ENCODE measurements at regions not wholly inside any gene's neighbourhood (a gene's known extent, or its start where the extent isn't known, plus 50 kb on each side); places are given as distances from the start of the nearest gene placed in this dataset.

GRCh38 chr9:108419379-108419778, 436.4 kb downstream of the ACTL7B start:
- FAIRE-seq (no peak), DNase-seq (ENCODE audit: low read depth, low spot score) (no peak)
- H3K79me2 ChIP-seq (ENCODE audit: control insufficient read depth, insufficient read depth, low read length), result no peaks in the 10 kb centered on the region
- H3K4me2 ChIP-seq (ENCODE audit: insufficient read depth, low read length), result no peak overlapping the region
- H3K4me3 ChIP-seq (replicated peaks in 1 of 3; ENCODE audit: insufficient read depth in 1 of 3, low read depth in 1 of 3, low read length in 3 of 3), result no peak overlapping the region
- no peak overlapping the region for H2AFZ ChIP-seq (ENCODE audit: low read depth, low read length)
- intact Hi-C loops (cut with micrococcal nuclease), result no loop called here
- H3K27ac ChIP-seq (ENCODE audit: insufficient read depth, low read depth, low read length), result no peak overlapping the region
- H3K9me3 ChIP-seq (replicated peaks; ENCODE audit: control insufficient read depth, insufficient read depth, low read length), result no peaks in the 10 kb centered on the region
- CTCF ChIA-PET, result no interaction called here
- H3K4me1 ChIP-seq (ENCODE audit: control insufficient read depth, extremely low read depth, insufficient read depth, low read length), result no peaks in the 10 kb centered on the region
- no TSS peak for BruUV-seq (replicated peaks)
- dilution Hi-C loops (cut with MboI; ENCODE audit: extremely low pct_ligation_motif_present, low sequenced_read_pairs), result no loop called here
- POLR2A ChIA-PET, result no interaction called here
- TF ChIP-seq POLR2AphosphoS5 (IDR thresholded peaks at IDR 0.05; ENCODE audit: insufficient read depth, low read depth, low read length), result no peak
- TF ChIP-seq GATA2 (IDR thresholded peaks at IDR 0.05; ENCODE audit: insufficient read depth, insufficient read length, low read depth, low read length), result no peak
- TF ChIP-seq FOS (IDR thresholded peaks at IDR 0.05; ENCODE audit: borderline replicate concordance, insufficient read depth, low read length), result no peak
- TF ChIP-seq POLR2A (IDR thresholded peaks at IDR 0.05; ENCODE audit: low read depth, low read length), result no peak
- TF ChIP-seq, protein P1, sequence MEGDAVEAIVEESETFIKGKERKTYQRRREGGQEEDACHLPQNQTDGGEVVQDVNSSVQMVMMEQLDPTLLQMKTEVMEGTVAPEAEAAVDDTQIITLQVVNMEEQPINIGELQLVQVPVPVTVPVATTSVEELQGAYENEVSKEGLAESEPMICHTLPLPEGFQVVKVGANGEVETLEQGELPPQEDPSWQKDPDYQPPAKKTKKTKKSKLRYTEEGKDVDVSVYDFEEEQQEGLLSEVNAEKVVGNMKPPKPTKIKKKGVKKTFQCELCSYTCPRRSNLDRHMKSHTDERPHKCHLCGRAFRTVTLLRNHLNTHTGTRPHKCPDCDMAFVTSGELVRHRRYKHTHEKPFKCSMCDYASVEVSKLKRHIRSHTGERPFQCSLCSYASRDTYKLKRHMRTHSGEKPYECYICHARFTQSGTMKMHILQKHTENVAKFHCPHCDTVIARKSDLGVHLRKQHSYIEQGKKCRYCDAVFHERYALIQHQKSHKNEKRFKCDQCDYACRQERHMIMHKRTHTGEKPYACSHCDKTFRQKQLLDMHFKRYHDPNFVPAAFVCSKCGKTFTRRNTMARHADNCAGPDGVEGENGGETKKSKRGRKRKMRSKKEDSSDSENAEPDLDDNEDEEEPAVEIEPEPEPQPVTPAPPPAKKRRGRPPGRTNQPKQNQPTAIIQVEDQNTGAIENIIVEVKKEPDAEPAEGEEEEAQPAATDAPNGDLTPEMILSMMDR (IDR thresholded peaks at IDR 0.05; ENCODE audit: extremely low read depth in 1 of 2, insufficient read depth in 1 of 2, low read depth in 1 of 2, low read length in 2 of 2), result no peak
- TF ChIP-seq MYC (IDR thresholded peaks at IDR 0.05; ENCODE audit: low read depth, low read length), result no peak
- no peak for TF ChIP-seq JUN (IDR thresholded peaks at IDR 0.05; ENCODE audit: borderline replicate concordance, insufficient read depth, insufficient read length, low read depth)
- TF ChIP-seq, protein P2, sequence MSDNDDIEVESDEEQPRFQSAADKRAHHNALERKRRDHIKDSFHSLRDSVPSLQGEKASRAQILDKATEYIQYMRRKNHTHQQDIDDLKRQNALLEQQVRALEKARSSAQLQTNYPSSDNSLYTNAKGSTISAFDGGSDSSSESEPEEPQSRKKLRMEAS (IDR thresholded peaks at IDR 0.05; ENCODE audit: insufficient read depth, insufficient read length), result no peak
- no peak for TF ChIP-seq EZH2 (IDR thresholded peaks at IDR 0.05; ENCODE audit: borderline replicate concordance, low read depth, low read length, severe bottlenecking)
- no peaks in the 10 kb centered on the region for H3K36me3 ChIP-seq (ENCODE audit: control insufficient read depth in 2 of 2, extremely low read depth in 1 of 2, insufficient read depth in 2 of 2, low read length in 2 of 2)
- no peaks in the 10 kb centered on the region for H4K20me1 ChIP-seq (replicated peaks; ENCODE audit: control insufficient read depth, extremely low read depth, insufficient read depth, low read length)
- H3K9ac ChIP-seq (replicated peaks; ENCODE audit: extremely low read depth, insufficient read depth, low read length), result no peak overlapping the region
- no peaks in the 10 kb centered on the region for H3K27me3 ChIP-seq (ENCODE audit: control insufficient read depth in 2 of 2, insufficient read depth in 2 of 2, low read length in 2 of 2)
- H3K9me1 ChIP-seq (replicated peaks; ENCODE audit: control insufficient read depth, extremely low read depth, insufficient read depth, low read length), result no peaks in the 10 kb centered on the region

All from endothelial cell of umbilical vein (primary cell).